Activated gamma-delta T cell (primary cell): ENCODE measurements at regions not wholly inside any gene's neighbourhood (a gene's known extent, or its start where the extent isn't known, plus 50 kb on each side); places are given as distances from the start of the nearest gene placed in this dataset.

Source experiments
- DNase-seq: peaks from one replicate; lab custom pipeline; 2025; lab: John Stamatoyannopoulos, UW

- DNase-seq = peak; percentile 39
Observed at GRCh38 chr14:49999146-49999761, 106.4 kb downstream of the ARF6 start.

GRCh38 chr14:49999826-50000379 is 107.0 kb downstream of the ARF6 start:
- no peak for DNase-seq

GRCh38 chr14:50000380-50001150 is 107.7 kb downstream of the ARF6 start:
- peak; percentile 44 for DNase-seq

- DNase-seq = no peak
Observed at GRCh38 chr14:50001151-50001998, 108.5 kb downstream of the ARF6 start.

GRCh38 chr14:50001999-50002925 is 109.4 kb downstream of the ARF6 start:
- no peak for DNase-seq

- no peak for DNase-seq
Observed at GRCh38 chr14:50002926-50003212, 110.0 kb downstream of the ARF6 start.

GRCh38 chr14:50003213-50004021 is 110.5 kb downstream of the ARF6 start:
- peak; percentile 77 for DNase-seq

GRCh38 chr14:50006141-50006540 is 110.2 kb downstream of the VCPKMT start:
- no peak for DNase-seq

- no peak for DNase-seq
Observed at GRCh38 chr14:50007123-50007903, 109.1 kb downstream of the VCPKMT start.

GRCh38 chr14:50008562-50008961 is 107.8 kb downstream of the VCPKMT start:
- no peak for DNase-seq

- no peak for DNase-seq
Observed at GRCh38 chr14:50008974-50009373, 107.4 kb downstream of the VCPKMT start.

GRCh38 chr14:50010752-50011151 is 105.6 kb downstream of the VCPKMT start:
- DNase-seq = no peak

GRCh38 chr14:50011242-50011641 is 105.1 kb downstream of the VCPKMT start:
- no peak for DNase-seq

- DNase-seq = no peak
Observed at GRCh38 chr14:50012644-50013043, 103.7 kb downstream of the VCPKMT start.

- no peak for DNase-seq
Observed at GRCh38 chr14:50013198-50013918, 103.0 kb downstream of the VCPKMT start.

- DNase-seq = no peak
Observed at GRCh38 chr14:50013934-50014333, 102.4 kb downstream of the VCPKMT start.

GRCh38 chr14:50014809-50015430 is 101.5 kb downstream of the VCPKMT start:
- no peak for DNase-seq

- DNase-seq = no peak
Observed at GRCh38 chr14:50015716-50016115, 100.7 kb downstream of the VCPKMT start.
